ENCODE measurements at regions not wholly inside any gene's neighbourhood (a gene's known extent, or its start where the extent isn't known, plus 50 kb on each side); places are given as distances from the start of the nearest gene placed in this dataset.

- Histone ChIP-seq H3K27ac (ENCODE audit: low read length) (no peak overlapping the region), H3K36me3 (replicated peaks; ENCODE audit: low read depth, low read length) (no peaks in the 10 kb centered on the region), H3K4me1 (ENCODE audit: low read length) (no peaks in the 10 kb centered on the region)
Measured at GRCh38 chr9:7370988-7371387, 428.6 kb downstream of the DMAC1 start.

GRCh38 chr9:7370381-7370780 lies 429.2 kb downstream of the DMAC1 start:
- TF ChIP-seq CTCF (IDR thresholded peaks at IDR 0.05; ENCODE audit: low read depth, low read length) (no peak), EZH2phosphoT487 (IDR thresholded peaks at IDR 0.05; ENCODE audit: low read depth) (no peak)
- no peaks in the 10 kb centered on the region for H3K79me2 ChIP-seq (ENCODE audit: low read length)
- H3K4me3 ChIP-seq (ENCODE audit: low read length): no peak overlapping the region
- H4K20me1 ChIP-seq (ENCODE audit: insufficient read depth, low read length): no peaks in the 10 kb centered on the region
- peaks cover 19% of the 10 kb centered on the region for H3K27me3 ChIP-seq (ENCODE audit: low read depth, low read length)
- no peak overlapping the region for H3K4me2 ChIP-seq (ENCODE audit: low read length)
- H3K27ac ChIP-seq (ENCODE audit: low read length): no peak overlapping the region
- H3K36me3 ChIP-seq (replicated peaks; ENCODE audit: low read depth, low read length): no peaks in the 10 kb centered on the region
- no peak overlapping the region for H2AFZ ChIP-seq (ENCODE audit: low read depth, low read length)
- H3K4me1 ChIP-seq (ENCODE audit: low read length): no peaks in the 10 kb centered on the region
- H3K9me3 ChIP-seq (ENCODE audit: insufficient read depth, low read length): no peaks in the 10 kb centered on the region
- H3K9ac ChIP-seq (ENCODE audit: low read length): no peak overlapping the region

More at GRCh38 chr9:7370988-7371387, 428.6 kb downstream of the DMAC1 start:
- H2AFZ ChIP-seq (ENCODE audit: low read depth, low read length): no peak overlapping the region
- peaks cover 20% of the 10 kb centered on the region for H3K27me3 ChIP-seq (ENCODE audit: low read depth, low read length)
- H3K9me3 ChIP-seq (ENCODE audit: insufficient read depth, low read length): no peaks in the 10 kb centered on the region
- H4K20me1 ChIP-seq (ENCODE audit: insufficient read depth, low read length): no peaks in the 10 kb centered on the region
- TF ChIP-seq CTCF (IDR thresholded peaks at IDR 0.05; ENCODE audit: low read depth, low read length): no peak
- no peaks in the 10 kb centered on the region for H3K79me2 ChIP-seq (ENCODE audit: low read length)
- no peak overlapping the region for H3K4me3 ChIP-seq (ENCODE audit: low read length)
- H3K9ac ChIP-seq (ENCODE audit: low read length): no peak overlapping the region
- no peak overlapping the region for H3K4me2 ChIP-seq (ENCODE audit: low read length)

- Histone ChIP-seq H2AFZ (ENCODE audit: low read depth, low read length) (no peak overlapping the region), H4K20me1 (ENCODE audit: insufficient read depth, low read length) (no peaks in the 10 kb centered on the region), H3K9me3 (ENCODE audit: insufficient read depth, low read length) (no peaks in the 10 kb centered on the region), H3K4me1 (ENCODE audit: low read length) (no peaks in the 10 kb centered on the region), H3K4me2 (ENCODE audit: low read length) (no peak overlapping the region), H3K27me3 (ENCODE audit: low read depth, low read length) (peaks cover 9% of the 10 kb centered on the region), H3K36me3 (replicated peaks; ENCODE audit: low read depth, low read length) (no peaks in the 10 kb centered on the region), H3K27ac (ENCODE audit: low read length) (no peak overlapping the region), H3K4me3 (ENCODE audit: low read length) (no peak overlapping the region), H3K9ac (ENCODE audit: low read length) (no peak overlapping the region), H3K79me2 (ENCODE audit: low read length) (no peaks in the 10 kb centered on the region)
- TF ChIP-seq EZH2phosphoT487 (IDR thresholded peaks at IDR 0.05; ENCODE audit: low read depth): no peak
- TF ChIP-seq CTCF (IDR thresholded peaks at IDR 0.05; ENCODE audit: low read depth, low read length): no peak
Measured at GRCh38 chr9:7369384-7369821, 430.2 kb downstream of the DMAC1 start.

GRCh38 chr9:7368410-7369292 lies 430.9 kb downstream of the DMAC1 start:
- H3K27ac ChIP-seq (ENCODE audit: low read length): no peak overlapping the region
- H3K9me3 ChIP-seq (ENCODE audit: insufficient read depth, low read length): no peaks in the 10 kb centered on the region
- no peaks in the 10 kb centered on the region for H4K20me1 ChIP-seq (ENCODE audit: insufficient read depth, low read length)
- H3K9ac ChIP-seq (ENCODE audit: low read length): no peak overlapping the region
- no peak overlapping the region for H2AFZ ChIP-seq (ENCODE audit: low read depth, low read length)
- H3K4me1 ChIP-seq (ENCODE audit: low read length): no peaks in the 10 kb centered on the region
- TF ChIP-seq EZH2phosphoT487 (IDR thresholded peaks at IDR 0.05; ENCODE audit: low read depth): no peak
- TF ChIP-seq CTCF (IDR thresholded peaks at IDR 0.05; ENCODE audit: low read depth, low read length): no peak
- H3K27me3 ChIP-seq (ENCODE audit: low read depth, low read length): peaks cover 7% of the 10 kb centered on the region
- H3K4me2 ChIP-seq (ENCODE audit: low read length): no peak overlapping the region
- no peaks in the 10 kb centered on the region for H3K36me3 ChIP-seq (replicated peaks; ENCODE audit: low read depth, low read length)
- no peaks in the 10 kb centered on the region for H3K79me2 ChIP-seq (ENCODE audit: low read length)
- H3K4me3 ChIP-seq (ENCODE audit: low read length): no peak overlapping the region

All from OCI-LY3 (cell line).